Mucosa of descending colon (tissue), 3 donors: ENCODE measurements at regions not wholly inside any gene's neighbourhood (a gene's known extent, or its start where the extent isn't known, plus 50 kb on each side); places are given as distances from the start of the nearest gene placed in this dataset.
"Not testable (repeated sequence)": the region's sequence is repeated elsewhere in the genome, so short reads cannot be mapped to it uniquely, and the experiment has no call there.

Experiments used
- ATAC-seq: fragments of 200-7000 bp; cut with Tn5 transposase; one replicate; pipeline ENCODE4 v1.9.1; 2020; ENCODE audit warnings: mild to moderate bottlenecking, moderate library complexity
- DNase-seq, 3 donors: peaks; one replicate each; pipeline ENCODE4 v3.0.0-alpha.2; 2020
- H3K36me3 ChIP-seq: fragments of 200-600 bp; one replicate; pipeline ENCODE4 v1.8.0; 2021; ENCODE audit warnings: low read depth, mild to moderate bottlenecking
- H3K4me1 ChIP-seq: fragments of 200-600 bp; one replicate; pipeline ENCODE4 v1.8.0; 2021; ENCODE audit warnings: low read depth, mild to moderate bottlenecking
- H3K4me3 ChIP-seq: fragments of 200-600 bp; one replicate; pipeline ENCODE4 v1.8.0; 2021; ENCODE audit warnings: mild to moderate bottlenecking
- H3K9me3 ChIP-seq: fragments of 200-600 bp; one replicate; pipeline ENCODE4 v1.8.0; 2021; ENCODE audit warnings: mild to moderate bottlenecking
- CTCF ChIP-seq: fragments of 200-600 bp; IDR thresholded peaks from one replicate; pipeline ENCODE4 v1.8.0; 2022; ENCODE audit warnings: antibody characterized with exemption, mild to moderate bottlenecking
- intact Hi-C, 2 donors: fragments of 100-400 bp; cut with DNase I in 1 of 2; cut with micrococcal nuclease in 1 of 2; formaldehyde crosslinking; loops; one replicate each; pipeline versions ENCODE4 v1.11.0 to v1.11.1; 2022; cut with DNase I, micrococcal nuclease
- donor health status: DM: no; HTN: no; CAD: no; lungs with moderate emphysema.
- donor health status: DM: no; HTN: no; CAD: no.
- donor health status: DM: no; HTN: yes; CAD: no.

GRCh38 chr2:55776479-55776878, 82.8 kb upstream of the PNPT1 start:
- DNase-seq (no peak), ATAC-seq (no peak)
- no peak for TF ChIP-seq CTCF
- Histone ChIP-seq H3K4me1 (no peaks in the 10 kb centered on the region), H3K9me3 (no peaks in the 10 kb centered on the region), H3K36me3 (no peaks in the 10 kb centered on the region), H3K4me3 (no peak overlapping the region)
- intact Hi-C loops = no loop called here

GRCh38 chr2:55775828-55776227, 82.2 kb upstream of the PNPT1 start:
- Histone ChIP-seq H3K36me3 (no peaks in the 10 kb centered on the region), H3K9me3 (no peaks in the 10 kb centered on the region), H3K4me1 (no peaks in the 10 kb centered on the region), H3K4me3 (no peak overlapping the region)
- no peak for ATAC-seq
- intact Hi-C loops = no loop called here
- TF ChIP-seq CTCF = no peak
- no peak for DNase-seq

- intact Hi-C loops = loop anchor here in 1 of 2 donors (5.0 kb wide), 1 partner anchor 184 kb away; no protein-coding TSS in a partner anchor
- H3K4me1 ChIP-seq, H3K4me3 ChIP-seq, ATAC-seq, H3K9me3 ChIP-seq, DNase-seq, H3K36me3 ChIP-seq: not testable (repeated sequence)
Measured at GRCh38 chr2:55773651-55774050, 80.0 kb upstream of the PNPT1 start.

GRCh38 chr2:55772109-55772980, 78.7 kb upstream of the PNPT1 start:
- Histone ChIP-seq H3K4me1 (no peaks in the 10 kb centered on the region), H3K9me3 (no peaks in the 10 kb centered on the region), H3K4me3 (no peak overlapping the region), H3K36me3 (no peaks in the 10 kb centered on the region)
- no peak for DNase-seq
- intact Hi-C loops = loop anchor here in 1 of 2 donors (5.0 kb wide), 1 partner anchor 185 kb away; no protein-coding TSS in a partner anchor
- no peak for ATAC-seq
- TF ChIP-seq CTCF = no peak

- Histone ChIP-seq H3K4me1 (no peaks in the 10 kb centered on the region), H3K4me3 (no peak overlapping the region), H3K9me3 (no peaks in the 10 kb centered on the region), H3K36me3 (no peaks in the 10 kb centered on the region)
- ATAC-seq = no peak
- no peak for DNase-seq
- TF ChIP-seq CTCF = peak; percentile 22
- intact Hi-C loops = loop anchor here (2.0 to 5.0 kb wide), 2 partner anchors 186 to 189 kb away; no protein-coding TSS in a partner anchor
Measured at GRCh38 chr2:55771612-55772011, 78.0 kb upstream of the PNPT1 start.

- Histone ChIP-seq H3K36me3 (no peaks in the 10 kb centered on the region), H3K9me3 (no peaks in the 10 kb centered on the region), H3K4me3 (no peak overlapping the region), H3K4me1 (no peaks in the 10 kb centered on the region)
- intact Hi-C loops = no loop called here
- ATAC-seq (no peak), DNase-seq (no peak)
- no peak for TF ChIP-seq CTCF
Measured at GRCh38 chr2:55768991-55769390, 75.3 kb upstream of the PNPT1 start.
